HG03439 (cell line): ENCODE measurements at regions not wholly inside any gene's neighbourhood (a gene's known extent, or its start where the extent isn't known, plus 50 kb on each side); places are given as distances from the start of the nearest gene placed in this dataset.
"Not testable (repeated sequence)": the region's sequence is repeated elsewhere in the genome, so short reads cannot be mapped to it uniquely, and the experiment has no call there.

Experiments
- ATAC-seq: cut with Tn5 transposase; IDR thresholded peaks from one replicate; pipeline ENCODE4 v1.9.1; 2021; ENCODE audit warnings: mild to moderate bottlenecking, moderate library complexity; ENCODE audit not compliant: unreplicated experiment

DNA sequence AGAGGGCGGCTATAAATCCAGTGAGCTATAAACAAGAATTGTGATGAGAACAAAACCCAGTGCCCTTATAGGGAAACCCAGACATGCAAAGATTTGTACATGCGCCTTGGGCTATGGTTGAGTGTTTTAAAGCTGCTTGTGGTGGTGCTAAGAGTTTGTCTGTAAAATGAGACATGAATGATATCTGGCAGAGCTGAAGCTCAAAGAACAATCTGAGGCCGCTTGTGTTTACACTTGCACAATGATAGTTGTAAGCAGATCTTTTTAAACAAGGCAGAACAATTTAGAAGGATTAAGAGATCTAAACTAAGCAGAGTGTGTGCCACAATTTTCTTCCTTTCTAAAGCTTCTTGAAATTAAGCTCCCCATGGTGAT lies 80.4 kb upstream of the ADAMTS5 start:
- ATAC-seq = no peak

DNA sequence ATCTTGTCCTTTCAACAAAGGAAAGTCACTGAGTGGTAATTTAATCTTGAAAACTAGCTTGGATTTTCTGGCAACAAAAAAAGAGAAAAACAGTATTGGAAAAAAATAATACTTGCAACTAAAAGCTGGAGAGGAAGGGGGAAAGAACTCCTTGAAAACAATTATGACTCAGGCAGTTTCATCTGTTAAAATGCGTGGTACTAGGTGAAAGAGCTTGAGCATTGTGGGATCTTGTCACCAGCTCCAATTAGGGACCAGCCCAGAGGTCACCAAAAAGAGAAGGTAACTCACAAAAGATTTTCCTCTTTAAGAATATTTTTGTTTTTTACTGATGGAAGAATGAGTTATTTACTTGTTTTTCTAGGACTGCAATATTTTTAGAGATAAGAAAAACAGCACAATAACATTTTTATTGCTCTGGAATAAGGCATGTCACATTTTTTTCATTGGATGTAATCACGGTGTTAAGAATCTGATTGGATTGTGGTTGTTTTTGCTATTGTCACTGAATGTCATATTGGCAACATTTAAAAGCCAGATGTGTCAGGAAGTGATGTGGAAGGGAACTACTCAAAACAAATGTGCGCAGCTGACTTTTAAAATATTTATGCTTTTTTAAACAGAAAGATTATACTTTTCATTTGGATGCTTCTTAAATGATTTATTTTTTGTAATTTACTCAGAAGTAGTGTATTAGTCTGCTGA lies 78.5 kb upstream of the ADAMTS5 start:
- no peak for ATAC-seq

DNA sequence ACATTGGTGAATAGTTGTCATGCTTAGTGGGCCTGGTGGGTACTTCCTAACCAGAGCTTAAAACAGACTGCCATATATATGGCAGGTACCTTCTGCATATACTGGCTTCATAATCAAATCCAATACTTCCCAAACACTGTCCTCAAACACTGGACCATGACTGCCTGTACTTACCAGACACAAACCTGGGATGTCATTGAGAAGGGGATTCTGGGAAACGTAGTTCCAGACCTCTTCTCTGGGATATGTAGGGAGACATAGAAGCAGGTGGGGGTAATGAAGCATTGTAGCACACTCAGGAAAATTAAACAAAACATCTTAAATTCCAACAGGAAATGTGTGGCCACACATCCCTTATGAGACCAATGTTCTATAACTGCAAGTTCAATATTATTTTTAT lies 76.5 kb upstream of the ADAMTS5 start:
- ATAC-seq = no peak

DNA sequence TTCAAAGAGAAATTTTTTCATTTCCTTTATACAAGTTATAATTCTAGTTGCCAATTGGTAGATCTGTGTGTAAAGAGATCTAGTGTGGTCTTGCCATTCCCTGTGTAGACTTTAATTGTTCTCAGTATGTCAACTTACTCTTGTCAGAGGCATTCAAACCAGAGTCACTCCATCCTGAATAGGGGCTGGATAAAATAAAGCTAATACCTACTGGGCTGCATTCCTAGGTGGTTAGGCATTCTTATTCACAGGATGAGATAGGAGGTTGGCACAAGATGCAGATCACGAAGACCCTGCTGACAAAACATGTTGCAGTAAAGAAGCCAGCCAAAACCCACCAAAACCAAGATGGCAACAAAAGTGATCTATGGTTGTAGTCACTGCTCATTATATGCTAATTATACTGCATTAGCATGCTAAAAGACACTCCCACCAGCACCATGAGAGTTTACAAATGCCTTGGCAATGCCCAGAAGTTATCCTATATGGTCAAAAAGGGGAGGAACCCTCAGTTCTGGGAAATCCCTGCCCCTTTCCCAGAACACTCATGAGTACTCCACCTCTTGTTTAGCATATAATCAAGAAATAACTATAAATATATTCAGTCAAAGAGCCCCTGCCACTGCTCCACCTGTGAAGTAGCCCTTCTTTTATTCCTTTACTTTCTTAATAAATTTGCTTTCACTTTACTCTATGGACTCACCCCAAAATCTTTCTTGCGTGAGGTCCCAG lies 74.0 kb upstream of the ADAMTS5 start:
- ATAC-seq = no peak

DNA sequence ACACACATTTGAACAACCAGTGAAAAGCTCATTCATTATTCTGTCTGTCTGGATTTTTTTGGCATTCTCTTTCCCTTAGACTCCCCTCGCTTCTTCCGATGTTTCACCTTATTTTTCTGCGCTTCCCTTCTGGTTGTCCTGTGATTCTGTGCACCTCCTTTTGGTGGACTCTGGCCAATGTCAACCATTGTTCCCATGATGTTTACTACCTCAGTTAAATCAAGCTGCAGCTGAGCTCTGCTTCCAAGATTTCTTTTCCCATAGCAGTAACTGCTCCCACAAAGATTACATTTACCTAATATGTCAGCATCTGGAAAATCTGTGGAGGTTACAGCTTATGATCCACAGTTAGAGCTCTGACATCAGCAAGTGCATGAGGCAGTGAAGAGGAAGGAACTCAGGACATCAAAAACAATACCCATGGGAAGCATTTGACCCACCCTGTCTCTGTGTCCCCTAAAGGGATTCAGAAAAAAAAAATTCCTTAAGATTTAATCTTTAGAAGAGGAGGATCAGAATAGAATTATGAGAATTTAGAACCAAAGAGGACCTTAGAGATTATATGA lies 69.9 kb upstream of the ADAMTS5 start:
- ATAC-seq = no peak

DNA sequence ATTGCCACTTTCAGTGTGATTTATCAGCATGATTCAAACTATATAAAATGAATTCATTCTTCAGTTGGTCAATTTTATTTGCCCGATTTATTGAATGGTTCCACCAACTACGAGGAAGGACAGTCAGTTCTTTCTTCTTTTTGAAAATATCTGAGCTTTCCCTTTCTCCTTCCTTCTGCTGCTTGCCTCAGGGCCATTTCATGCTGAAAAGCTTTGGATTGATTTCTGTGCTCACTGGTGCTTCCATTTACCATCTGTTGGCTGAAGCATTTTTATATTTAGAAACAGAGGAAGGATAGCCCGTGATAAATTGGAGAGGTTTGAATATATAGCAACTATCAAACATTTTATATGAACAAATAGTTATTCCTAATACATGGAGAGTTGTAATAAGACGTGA lies 68.9 kb upstream of the ADAMTS5 start:
- ATAC-seq = no peak

DNA sequence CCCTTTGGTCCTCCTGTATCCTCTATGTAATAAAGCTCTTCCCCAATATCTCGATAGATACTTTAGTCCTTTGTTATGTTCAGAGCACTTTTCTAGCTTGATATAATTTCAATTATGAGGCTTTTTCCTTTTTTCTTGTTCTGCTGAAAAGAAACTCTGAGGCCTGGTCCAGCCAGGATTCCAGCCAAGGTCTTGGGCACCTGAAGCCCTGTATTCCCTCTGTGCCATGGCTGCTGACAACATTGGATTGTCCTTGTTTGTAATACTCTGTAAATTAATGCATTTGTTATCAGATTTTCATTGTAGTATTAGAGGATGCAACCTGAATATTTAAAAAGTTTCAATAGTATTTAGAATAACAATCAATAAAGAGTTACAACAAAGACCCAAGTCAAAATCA lies 67.9 kb upstream of the ADAMTS5 start:
- ATAC-seq = no peak

DNA sequence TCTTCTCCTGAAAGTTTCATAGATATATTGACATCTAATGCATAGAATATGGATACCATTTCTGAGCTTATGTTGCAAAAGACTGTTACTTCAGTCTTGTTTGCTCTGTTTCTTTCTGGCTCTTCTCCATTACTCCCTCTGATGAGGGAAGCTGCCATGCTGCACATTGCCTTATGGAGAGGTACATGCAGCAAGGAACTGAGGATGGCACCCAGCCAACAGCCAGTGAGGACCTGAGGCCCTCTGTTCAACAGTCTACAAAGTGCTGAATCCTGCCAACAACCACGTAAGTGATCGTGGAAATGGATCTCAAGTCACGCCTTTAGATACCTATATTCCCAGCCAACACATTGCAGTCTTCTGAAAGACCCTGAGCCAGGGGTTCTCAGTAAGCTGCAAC lies 66.6 kb upstream of the ADAMTS5 start:
- no peak for ATAC-seq

DNA sequence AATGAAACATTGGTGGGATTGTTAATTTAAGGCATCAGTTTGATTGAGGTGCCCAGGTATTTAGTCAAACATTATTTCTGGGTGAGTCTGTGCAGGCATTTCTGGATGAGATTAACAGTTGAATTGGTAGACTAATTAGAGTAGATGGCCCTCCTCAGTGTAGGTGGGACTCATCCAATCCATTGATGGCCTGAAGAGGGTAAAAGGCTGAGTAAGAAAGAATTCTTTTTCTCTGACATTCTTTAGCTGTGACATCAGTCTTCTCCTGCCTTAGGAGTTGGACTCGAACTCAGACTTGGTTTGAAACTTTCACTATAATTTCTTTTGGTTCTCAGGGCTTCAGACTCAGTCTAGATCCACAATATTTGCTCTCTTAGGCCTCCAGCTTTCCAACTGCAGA lies 59.6 kb upstream of the ADAMTS5 start:
- no peak for ATAC-seq

DNA sequence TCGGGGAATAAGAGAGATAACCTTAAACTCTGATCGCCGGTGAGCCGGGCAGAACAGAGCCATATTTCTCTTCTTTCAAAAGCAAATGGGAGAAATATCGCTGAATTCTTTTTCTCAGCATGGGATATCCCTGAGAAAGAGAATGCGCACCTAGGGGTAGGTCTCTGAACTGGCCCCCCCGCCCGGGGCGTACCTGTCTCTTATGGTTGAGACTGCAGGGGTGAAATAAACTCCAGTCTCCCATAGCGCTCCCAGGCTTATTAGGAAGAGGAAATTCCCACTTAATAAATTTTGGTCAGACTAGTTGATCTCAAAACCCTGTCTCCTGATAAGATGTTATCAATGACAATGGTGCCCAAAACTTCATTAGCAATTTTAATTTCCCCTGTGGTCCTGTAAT lies 58.8 kb upstream of the ADAMTS5 start:
- ATAC-seq = not testable (repeated sequence)

DNA sequence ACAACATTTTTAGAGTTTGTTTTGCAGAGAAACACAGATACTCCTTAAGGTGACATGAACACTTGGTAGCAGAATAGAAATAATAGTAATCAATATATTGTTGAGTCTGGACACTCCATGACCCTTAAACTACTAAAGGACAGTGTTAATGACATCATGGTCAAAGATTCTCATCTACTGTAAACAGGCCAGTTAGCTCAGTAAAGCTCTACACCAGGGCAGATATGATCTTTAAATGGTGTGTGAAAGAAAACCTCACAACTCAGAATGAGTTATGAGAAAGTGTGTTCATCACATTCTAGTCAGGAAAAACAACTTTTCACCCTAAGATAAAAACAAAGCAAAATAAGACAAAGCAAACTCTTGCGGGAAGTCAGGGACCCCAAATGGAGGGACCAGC lies 58.1 kb upstream of the ADAMTS5 start:
- ATAC-seq = no peak

DNA sequence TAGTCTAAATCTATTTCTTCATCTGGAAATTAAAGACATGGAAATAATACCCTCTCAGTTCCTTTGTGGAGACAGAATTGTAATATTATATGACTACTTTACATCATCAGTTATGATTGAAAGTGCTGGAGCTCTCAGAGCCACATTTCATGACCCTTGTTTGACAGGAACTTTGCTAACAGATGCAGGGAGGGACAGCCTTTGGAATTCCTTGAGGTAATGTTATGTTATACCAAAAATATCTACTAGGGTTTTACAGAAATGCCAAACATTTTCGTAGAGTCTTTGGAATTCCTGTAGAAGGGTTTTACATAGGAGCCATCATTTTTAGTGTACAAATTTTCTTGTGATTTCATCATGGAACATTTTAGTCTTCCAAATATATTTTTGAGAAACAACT lies 57.4 kb upstream of the ADAMTS5 start:
- no peak for ATAC-seq

DNA sequence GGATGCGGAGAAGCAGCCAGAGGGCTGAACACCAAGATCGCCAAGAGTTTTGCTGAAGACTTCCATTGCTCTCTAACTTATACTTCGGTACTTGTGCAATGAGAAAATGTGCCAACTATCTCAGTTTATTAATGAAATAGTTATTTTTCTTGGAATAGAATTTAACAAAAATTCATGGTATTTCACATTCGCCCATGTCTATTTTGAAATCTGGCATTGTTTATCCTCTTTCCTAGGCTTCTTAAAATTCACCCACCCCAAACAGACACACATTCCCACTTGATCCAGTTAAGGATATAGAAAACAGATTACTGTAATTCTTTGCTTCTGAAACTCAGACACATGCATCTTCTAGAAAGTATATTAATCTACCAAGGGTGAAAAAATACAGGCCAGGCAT lies 56.3 kb upstream of the ADAMTS5 start:
- ATAC-seq = no peak

DNA sequence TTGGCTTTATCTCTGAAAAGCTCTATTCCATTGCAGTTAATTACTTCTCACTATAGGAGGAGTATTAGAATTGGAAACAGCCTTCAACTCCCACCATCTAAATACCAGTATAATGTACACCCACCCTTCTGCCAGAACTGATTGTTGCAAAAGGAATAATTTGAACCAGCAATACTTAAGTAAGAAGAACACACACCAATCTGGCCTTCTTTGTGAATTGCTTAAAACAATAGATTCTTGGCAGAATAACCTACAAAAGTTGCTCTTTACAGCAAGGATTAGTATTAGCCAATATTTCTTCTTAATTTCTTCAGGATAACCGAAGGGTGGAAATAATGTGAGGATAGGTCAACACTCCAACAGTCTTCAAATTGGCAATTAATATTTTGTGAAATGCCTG lies 54.9 kb upstream of the ADAMTS5 start:
- ATAC-seq = no peak

DNA sequence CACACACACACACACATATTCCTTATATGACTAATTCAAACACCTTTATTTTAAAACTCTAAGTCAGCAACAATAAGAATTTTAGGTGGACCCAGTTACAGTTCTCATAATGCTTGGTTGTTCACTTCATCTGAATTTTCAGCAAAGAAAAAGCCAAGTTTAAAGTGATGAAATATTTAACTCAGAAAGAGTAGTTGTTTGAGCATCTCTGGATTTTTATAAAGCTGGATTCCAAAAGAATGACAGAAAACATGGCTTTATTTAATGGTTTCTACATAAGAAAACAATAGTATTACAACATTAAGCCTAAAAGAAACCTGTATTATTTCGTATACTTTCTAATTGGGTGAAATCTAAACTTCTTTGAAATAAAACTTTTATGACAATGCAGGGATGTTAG lies 54.2 kb upstream of the ADAMTS5 start:
- ATAC-seq = no peak

DNA sequence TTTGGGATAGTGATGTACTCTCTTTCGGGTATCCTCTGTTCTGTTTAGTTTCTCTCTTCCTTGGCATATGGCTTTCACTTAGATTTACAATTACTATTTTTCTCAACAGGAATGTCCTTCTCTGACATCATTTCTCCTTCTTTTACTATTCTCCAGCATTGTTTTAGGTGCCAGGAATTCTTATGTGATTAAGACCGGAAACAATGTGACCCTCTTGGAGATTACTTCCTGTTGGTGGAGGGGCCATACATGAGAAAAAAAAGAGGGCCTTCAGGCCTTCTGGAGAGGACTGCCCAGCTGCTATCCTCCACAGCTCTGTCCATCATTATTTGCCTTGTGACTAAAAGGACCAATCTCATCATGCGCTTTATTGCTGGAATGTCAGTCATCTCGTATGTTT lies 50.4 kb upstream of the ADAMTS5 start:
- no peak for ATAC-seq
